ENCODE measurements at regions not wholly inside any gene's neighbourhood (a gene's known extent, or its start where the extent isn't known, plus 50 kb on each side); places are given as distances from the start of the nearest gene placed in this dataset.

GRCh38 chr11:95375451-95375850, 144.4 kb upstream of the SESN3 start:
- no peak for DNase-seq

GRCh38 chr11:95374105-95374504, 143.1 kb upstream of the SESN3 start:
- DNase-seq, result no peak

- DNase-seq, result no peak
These were observed 142.2 kb upstream of the SESN3 start for GRCh38 chr11:95373241-95373640.

GRCh38 chr11:95372097-95372656, 141.2 kb upstream of the SESN3 start:
- no peak for DNase-seq

- DNase-seq, result no peak
These were observed 140.2 kb upstream of the SESN3 start for GRCh38 chr11:95371153-95371552.

- no peak for DNase-seq
These were observed 136.7 kb upstream of the SESN3 start for GRCh38 chr11:95367726-95368125.

- no peak for DNase-seq
These were observed 134.3 kb upstream of the SESN3 start for GRCh38 chr11:95365348-95365747.

GRCh38 chr11:95364324-95365295, 133.6 kb upstream of the SESN3 start:
- DNase-seq, result no peak

- no peak for DNase-seq
These were observed 132.7 kb upstream of the SESN3 start for GRCh38 chr11:95363708-95364107.

- no peak for DNase-seq
These were observed 132.2 kb upstream of the SESN3 start for GRCh38 chr11:95363164-95363563.

- no peak for DNase-seq
These were observed 130.2 kb upstream of the SESN3 start for GRCh38 chr11:95361180-95361579.

GRCh38 chr11:95360377-95361075, 129.5 kb upstream of the SESN3 start:
- no peak for DNase-seq

GRCh38 chr11:95359756-95360155, 128.8 kb upstream of the SESN3 start:
- no peak for DNase-seq

- no peak for DNase-seq
These were observed 128.3 kb upstream of the SESN3 start for GRCh38 chr11:95359341-95359663.

GRCh38 chr11:95358511-95359340, 127.7 kb upstream of the SESN3 start:
- no peak for DNase-seq

GRCh38 chr11:95354304-95354703, 123.3 kb upstream of the SESN3 start:
- DNase-seq, result no peak

- no peak for DNase-seq
These were observed 122.7 kb upstream of the SESN3 start for GRCh38 chr11:95353706-95354105.

- no peak for DNase-seq
These were observed 121.8 kb upstream of the SESN3 start for GRCh38 chr11:95352733-95353346.

GRCh38 chr11:95349345-95349942, 118.4 kb upstream of the SESN3 start:
- DNase-seq, result no peak

GRCh38 chr11:95346265-95346664, 115.3 kb upstream of the SESN3 start:
- peak; percentile 6 for DNase-seq

GRCh38 chr11:95345651-95346050, 114.6 kb upstream of the SESN3 start:
- DNase-seq, result no peak
